PC-3 (cell line): ENCODE measurements at regions not wholly inside any gene's neighbourhood (a gene's known extent, or its start where the extent isn't known, plus 50 kb on each side); places are given as distances from the start of the nearest gene placed in this dataset.

Experiments
- ATAC-seq: fragments of 200-7000 bp; cut with Tn5 transposase; 2 replicates; pipeline ENCODE4 v1.9.1; 2020; ENCODE audit warnings: mild to moderate bottlenecking, moderate library complexity
- BruUV-seq: library from RNA; stranded (reverse); fragments of 400-500 nt; replicated peaks from 2 replicates; lab custom pipeline; 2021; lab: Mats Ljungman, UMichigan
- CTCF ChIA-PET: fragments of 300-600 bp; sonication (Branson Sonifier 250); formaldehyde crosslinking; loops from one replicate; lab custom pipeline; 2022; ENCODE audit warnings: antibody characterized with exemption; lab: Charles Lee
- POLR2A ChIA-PET: fragments of 300-600 bp; sonication (Branson Sonifier 250); formaldehyde crosslinking; loops from one replicate; lab custom pipeline; 2022; ENCODE audit warnings: antibody characterized with exemption; ENCODE audit not compliant: unreplicated experiment; lab: Charles Lee
- DNase-seq: peaks from one replicate; pipeline ENCODE4 v3.0.0-alpha.2; 2015
- H2AFZ ChIP-seq: fragments of 300-600 bp; sonication (generic); 2 replicates; pipeline ENCODE4 v1.6.0; 2016; ENCODE audit warnings: antibody characterized with exemption, low read length
- H3F3A ChIP-seq: fragments of 300-600 bp; sonication (generic); one replicate; pipeline ENCODE4 v1.6.0; 2017; ENCODE audit warnings: antibody characterized with exemption, low read length, control low read depth, mild to moderate bottlenecking; ENCODE audit not compliant: unreplicated experiment
- H3K27ac ChIP-seq: fragments of 300-600 bp; sonication (generic); 2 replicates; pipeline ENCODE4 v1.5.1; 2016; ENCODE audit warnings: mild to moderate bottlenecking, low read length
- H3K27me3 ChIP-seq: fragments of 300-600 bp; sonication (generic); 2 replicates; pipeline ENCODE4 v1.6.1; 2016; ENCODE audit warnings: low read length, mixed read lengths
- H3K36me3 ChIP-seq: fragments of 300-600 bp; sonication (generic); 2 replicates; pipeline ENCODE4 v1.6.1; 2016; ENCODE audit warnings: low read depth, mixed run types, low read length, mixed read lengths
- H3K4me1 ChIP-seq: fragments of 300-600 bp; sonication (generic); 2 replicates; pipeline ENCODE4 v1.5.1; 2016; ENCODE audit warnings: low read length; ENCODE audit not compliant: insufficient read depth
- H3K4me2 ChIP-seq: fragments of 300-600 bp; sonication (generic); 2 replicates; pipeline ENCODE4 v1.6.0; 2016; ENCODE audit warnings: low read length
- H3K4me3 ChIP-seq: fragments of 300-600 bp; sonication (generic); 2 replicates; pipeline ENCODE4 v1.5.1; 2016; ENCODE audit warnings: mild to moderate bottlenecking, low read length, mixed read lengths
- H3K79me2 ChIP-seq: fragments of 300-600 bp; sonication (generic); 2 replicates; pipeline ENCODE4 v1.6.1; 2017; ENCODE audit warnings: low read length, mixed read lengths
- H3K9ac ChIP-seq: fragments of 300-600 bp; sonication (generic); 2 replicates; pipeline ENCODE4 v1.6.0; 2016; ENCODE audit warnings: mild to moderate bottlenecking, low read length
- H3K9me2 ChIP-seq: fragments of 300-600 bp; sonication (generic); replicated peaks from 2 replicates; pipeline ENCODE4 v1.6.1; 2016; ENCODE audit warnings: mixed run types, low read length, mixed read lengths
- H3K9me3 ChIP-seq: fragments of 300-600 bp; sonication (generic); 2 replicates; pipeline ENCODE4 v1.6.1; 2016; ENCODE audit warnings: low read length, mixed read lengths
- H4K20me1 ChIP-seq: fragments of 300-600 bp; sonication (generic); 2 replicates; pipeline ENCODE4 v1.6.1; 2016; ENCODE audit warnings: low read length, mixed read lengths
- CTCF ChIP-seq: fragments of 300-600 bp; sonication (generic); conservative IDR thresholded peaks from 2 replicates; pipeline ENCODE4 v1.5.1; 2017; ENCODE audit warnings: antibody characterized with exemption, low read depth, mild to moderate bottlenecking, low read length
- EZH2 ChIP-seq: fragments of 300-600 bp; sonication (generic); IDR thresholded peaks from one replicate; pipeline ENCODE4 v1.6.1; 2017; ENCODE audit warnings: antibody characterized with exemption, mild to moderate bottlenecking, low read length; ENCODE audit not compliant: unreplicated experiment
- EZH2phosphoT487 ChIP-seq: fragments of 300-600 bp; sonication (generic); IDR thresholded peaks from 2 replicates; pipeline ENCODE4 v1.6.1; 2018; ENCODE audit warnings: mild to moderate bottlenecking, antibody characterized with exemption, low read length, borderline replicate concordance
- intact Hi-C: fragments of 100-400 bp; cut with micrococcal nuclease; formaldehyde crosslinking; loops from 2 replicates; pipeline ENCODE4 v1.9.0; 2023

- H3K9me2 ChIP-seq = no peaks in the 10 kb centered on the region
- intact Hi-C loops = no loop called here
- H3K4me2 ChIP-seq = no peak overlapping the region
- H3K27me3 ChIP-seq = no peaks in the 10 kb centered on the region
- ChIA-PET CTCF (no interaction called here), POLR2A (no interaction called here)
- H4K20me1 ChIP-seq = no peaks in the 10 kb centered on the region
- BruUV-seq = no TSS peak
- H2AFZ ChIP-seq = no peak overlapping the region
- no peaks in the 10 kb centered on the region for H3K79me2 ChIP-seq
- H3F3A ChIP-seq = no peaks in the 10 kb centered on the region
- TF ChIP-seq CTCF = no peak
- ATAC-seq (no peak), DNase-seq (no peak)
- no peak overlapping the region for H3K9ac ChIP-seq
- no peak overlapping the region for H3K27ac ChIP-seq
- H3K36me3 ChIP-seq = no peaks in the 10 kb centered on the region
- H3K4me3 ChIP-seq = no peak overlapping the region
- peaks cover 16% of the 10 kb centered on the region for H3K4me1 ChIP-seq
- H3K9me3 ChIP-seq = no peaks in the 10 kb centered on the region
Measured at GRCh38 chr2:204470178-204470620, 75.1 kb upstream of the PARD3B start.

DNA sequence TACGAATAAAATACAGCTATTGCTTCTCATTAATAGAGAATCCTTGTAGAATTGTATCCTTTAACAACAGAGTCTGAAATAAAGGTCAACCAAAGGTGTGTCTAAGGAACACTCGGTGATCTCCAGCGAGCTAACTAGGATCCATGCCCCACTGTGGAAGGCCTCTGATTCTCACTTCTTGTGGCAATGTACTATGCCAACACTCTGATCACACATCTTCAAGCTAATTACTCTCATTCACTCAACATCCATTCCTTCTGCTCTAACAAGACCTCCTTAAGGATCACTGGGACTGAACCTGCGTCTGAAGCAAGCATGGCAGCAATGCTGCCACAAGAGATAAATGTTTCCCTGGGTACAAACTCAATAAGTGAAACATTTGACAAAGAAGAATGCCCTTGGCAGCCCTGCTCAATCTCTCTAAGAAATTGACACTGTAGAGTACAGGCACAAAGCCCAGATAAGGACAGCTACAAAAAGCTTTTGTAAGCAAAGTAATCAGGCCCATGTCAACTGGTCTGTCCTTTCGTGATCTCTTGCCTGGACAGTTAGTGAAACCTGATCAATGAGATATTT lies 74.6 kb upstream of the PARD3B start:
- CTCF ChIA-PET = no interaction called here
- H3K27ac ChIP-seq = no peak overlapping the region
- POLR2A ChIA-PET = no interaction called here

DNA sequence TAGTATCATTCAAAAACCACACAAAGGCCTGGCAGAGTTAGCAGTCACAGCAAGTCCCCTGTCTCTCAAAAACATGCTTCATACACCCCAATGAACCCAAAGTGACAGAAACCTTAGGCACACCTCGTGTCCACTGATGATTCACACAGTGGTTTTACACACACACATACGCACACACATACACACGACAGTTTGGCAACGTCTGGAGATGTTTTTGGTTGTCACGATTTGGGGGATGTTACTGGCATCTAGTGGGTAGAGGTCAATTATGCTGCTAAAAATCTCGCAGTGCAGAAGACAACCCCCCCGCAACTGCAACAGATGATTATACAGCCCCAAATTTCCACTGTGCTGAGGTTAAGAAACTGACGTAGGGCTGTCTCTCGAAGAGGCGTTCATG lies 72.9 kb upstream of the PARD3B start:
- Histone ChIP-seq H3K9me3 (no peaks in the 10 kb centered on the region), H3F3A (no peaks in the 10 kb centered on the region), H3K9me2 (no peaks in the 10 kb centered on the region), H3K36me3 (no peaks in the 10 kb centered on the region), H3K9ac (no peak overlapping the region), H3K4me2 (no peak overlapping the region), H2AFZ (no peak overlapping the region), H3K4me1 (peaks cover 16% of the 10 kb centered on the region), H4K20me1 (no peaks in the 10 kb centered on the region), H3K27ac (no peak overlapping the region), H3K4me3 (no peak overlapping the region), H3K79me2 (no peaks in the 10 kb centered on the region), H3K27me3 (no peaks in the 10 kb centered on the region)
- BruUV-seq = no TSS peak
- ChIA-PET POLR2A (no interaction called here), CTCF (no interaction called here)
- intact Hi-C loops = loop anchor here (2.0 kb wide), 1 partner anchor 20 kb away; no protein-coding TSS in a partner anchor
- ATAC-seq (no peak), DNase-seq (no peak)
- TF ChIP-seq EZH2phosphoT487 (no peak), CTCF (no peak), EZH2 (no peak)

More for the DNA sequence above, 74.6 kb upstream of the PARD3B start:
- no peak for TF ChIP-seq EZH2phosphoT487
- no peak for TF ChIP-seq EZH2
- no peak for TF ChIP-seq CTCF
- Histone ChIP-seq H4K20me1 (no peaks in the 10 kb centered on the region), H3K4me1 (peaks cover 16% of the 10 kb centered on the region), H3K4me2 (no peak overlapping the region), H3K4me3 (no peak overlapping the region), H3K36me3 (no peaks in the 10 kb centered on the region), H3K9ac (no peak overlapping the region), H3K27me3 (no peaks in the 10 kb centered on the region), H2AFZ (no peak overlapping the region), H3F3A (no peaks in the 10 kb centered on the region), H3K79me2 (no peaks in the 10 kb centered on the region), H3K9me3 (no peaks in the 10 kb centered on the region), H3K9me2 (no peaks in the 10 kb centered on the region)
- ATAC-seq = no peak
- intact Hi-C loops = no loop called here
- no peak for DNase-seq
- BruUV-seq = no TSS peak
